ENCODE measurements at regions not wholly inside any gene's neighbourhood (a gene's known extent, or its start where the extent isn't known, plus 50 kb on each side); places are given as distances from the start of the nearest gene placed in this dataset.

DNA sequence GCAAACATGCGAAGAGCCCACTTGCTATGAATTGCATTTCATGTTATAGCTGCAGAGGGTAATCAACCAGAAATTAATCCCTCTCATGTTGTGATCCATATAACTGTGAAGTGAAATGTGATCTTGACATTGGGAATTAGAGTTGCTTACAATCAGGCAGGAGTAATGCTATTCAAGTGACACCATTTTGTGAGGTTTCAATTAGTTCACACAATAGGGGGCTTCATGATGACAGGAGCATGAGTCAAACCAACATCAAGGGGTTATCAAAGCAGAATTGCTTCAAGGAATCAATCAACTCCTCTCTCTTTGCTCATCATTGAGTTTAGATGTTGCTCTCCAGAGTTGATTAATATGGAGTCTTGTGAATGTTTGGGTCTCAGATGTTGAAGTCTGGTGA is 1585.2 kb upstream of the TENM4 start:
- CTCF ChIA-PET = no interaction called here
- no peaks in the 10 kb centered on the region for H3K4me1 ChIP-seq (ENCODE audit: insufficient read depth, low read length)
- ATAC-seq (no peak), DNase-seq (no peak)
- H3F3A ChIP-seq (ENCODE audit: low read length, unreplicated experiment) = no peaks in the 10 kb centered on the region
- H3K4me2 ChIP-seq (ENCODE audit: low read length) = no peak overlapping the region
- no peaks in the 10 kb centered on the region for H3K79me2 ChIP-seq (ENCODE audit: low read length)
- no TSS peak for BruUV-seq (replicated peaks)
- TF ChIP-seq, protein P1, sequence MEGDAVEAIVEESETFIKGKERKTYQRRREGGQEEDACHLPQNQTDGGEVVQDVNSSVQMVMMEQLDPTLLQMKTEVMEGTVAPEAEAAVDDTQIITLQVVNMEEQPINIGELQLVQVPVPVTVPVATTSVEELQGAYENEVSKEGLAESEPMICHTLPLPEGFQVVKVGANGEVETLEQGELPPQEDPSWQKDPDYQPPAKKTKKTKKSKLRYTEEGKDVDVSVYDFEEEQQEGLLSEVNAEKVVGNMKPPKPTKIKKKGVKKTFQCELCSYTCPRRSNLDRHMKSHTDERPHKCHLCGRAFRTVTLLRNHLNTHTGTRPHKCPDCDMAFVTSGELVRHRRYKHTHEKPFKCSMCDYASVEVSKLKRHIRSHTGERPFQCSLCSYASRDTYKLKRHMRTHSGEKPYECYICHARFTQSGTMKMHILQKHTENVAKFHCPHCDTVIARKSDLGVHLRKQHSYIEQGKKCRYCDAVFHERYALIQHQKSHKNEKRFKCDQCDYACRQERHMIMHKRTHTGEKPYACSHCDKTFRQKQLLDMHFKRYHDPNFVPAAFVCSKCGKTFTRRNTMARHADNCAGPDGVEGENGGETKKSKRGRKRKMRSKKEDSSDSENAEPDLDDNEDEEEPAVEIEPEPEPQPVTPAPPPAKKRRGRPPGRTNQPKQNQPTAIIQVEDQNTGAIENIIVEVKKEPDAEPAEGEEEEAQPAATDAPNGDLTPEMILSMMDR (conservative IDR thresholded peaks at IDR 0.05; ENCODE audit: low read depth, low read length) = no peak
- TF ChIP-seq EZH2phosphoT487 (IDR thresholded peaks at IDR 0.05; ENCODE audit: borderline replicate concordance, low read length) (no peak), EZH2 (IDR thresholded peaks at IDR 0.05; ENCODE audit: low read length, unreplicated experiment) (no peak)
- H2AFZ ChIP-seq (ENCODE audit: low read length) = no peak overlapping the region
- no peak overlapping the region for H3K4me3 ChIP-seq (ENCODE audit: low read length)
- H3K9me2 ChIP-seq (replicated peaks; ENCODE audit: low read length) = no peaks in the 10 kb centered on the region
- POLR2A ChIA-PET (ENCODE audit: unreplicated experiment) = no interaction called here
- H3K9ac ChIP-seq (ENCODE audit: low read length) = no peak overlapping the region
- H4K20me1 ChIP-seq (ENCODE audit: low read length) = no peaks in the 10 kb centered on the region
- H3K27me3 ChIP-seq (ENCODE audit: low read length) = no peaks in the 10 kb centered on the region
- H3K27ac ChIP-seq (ENCODE audit: low read length) = no peak overlapping the region
- no peaks in the 10 kb centered on the region for H3K36me3 ChIP-seq (ENCODE audit: low read depth, low read length)
- 0 out of 2 replicates have a peak, but pooled peaks cover 4% of the 10 kb centered on the region for H3K9me3 ChIP-seq (ENCODE audit: low read length)
- intact Hi-C loops (cut with micrococcal nuclease) = no loop called here

DNA sequence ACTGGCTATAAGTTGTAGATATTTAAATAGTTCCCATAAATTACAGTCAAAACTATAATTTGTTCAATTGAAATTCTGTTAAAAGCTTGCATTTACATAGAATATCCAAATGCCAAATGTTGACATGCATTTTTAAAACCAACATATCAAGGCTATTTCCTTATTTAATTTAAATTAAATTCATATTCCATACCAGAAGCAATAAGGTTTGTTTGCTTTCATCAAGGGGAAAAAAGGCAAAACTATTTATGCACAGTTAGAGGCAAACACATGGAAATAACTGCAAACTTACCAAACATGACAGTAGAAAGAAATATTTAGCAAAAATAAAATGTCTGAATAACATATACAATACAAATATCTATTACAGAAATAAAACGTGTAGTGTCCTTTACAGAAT is 1581.2 kb upstream of the TENM4 start:
- CTCF ChIA-PET = no interaction called here
- Histone ChIP-seq H3K4me2 (ENCODE audit: low read length) (no peak overlapping the region), H3K27ac (ENCODE audit: low read length) (no peak overlapping the region), H3K9me2 (replicated peaks; ENCODE audit: low read length) (0 out of 2 replicates have a peak, but pooled peaks cover 2% of the 10 kb centered on the region), H3K4me3 (ENCODE audit: low read length) (no peak overlapping the region), H3K27me3 (ENCODE audit: low read length) (no peaks in the 10 kb centered on the region), H2AFZ (ENCODE audit: low read length) (no peak overlapping the region), H3K36me3 (ENCODE audit: low read depth, low read length) (no peaks in the 10 kb centered on the region), H3K79me2 (ENCODE audit: low read length) (no peaks in the 10 kb centered on the region), H3K9me3 (ENCODE audit: low read length) (no peaks in the 10 kb centered on the region), H3F3A (ENCODE audit: low read length, unreplicated experiment) (no peaks in the 10 kb centered on the region), H4K20me1 (ENCODE audit: low read length) (no peaks in the 10 kb centered on the region), H3K9ac (ENCODE audit: low read length) (no peak overlapping the region), H3K4me1 (ENCODE audit: insufficient read depth, low read length) (no peaks in the 10 kb centered on the region)
- BruUV-seq (replicated peaks) = no TSS peak
- DNase-seq (no peak), ATAC-seq (no peak)
- POLR2A ChIA-PET (ENCODE audit: unreplicated experiment) = no interaction called here
- intact Hi-C loops (cut with micrococcal nuclease) = no loop called here
- no peak for TF ChIP-seq EZH2 (IDR thresholded peaks at IDR 0.05; ENCODE audit: low read length, unreplicated experiment)
- TF ChIP-seq EZH2phosphoT487 (IDR thresholded peaks at IDR 0.05; ENCODE audit: borderline replicate concordance, low read length) = no peak
- TF ChIP-seq, protein P1 (conservative IDR thresholded peaks at IDR 0.05; ENCODE audit: low read depth, low read length) = no peak

DNA sequence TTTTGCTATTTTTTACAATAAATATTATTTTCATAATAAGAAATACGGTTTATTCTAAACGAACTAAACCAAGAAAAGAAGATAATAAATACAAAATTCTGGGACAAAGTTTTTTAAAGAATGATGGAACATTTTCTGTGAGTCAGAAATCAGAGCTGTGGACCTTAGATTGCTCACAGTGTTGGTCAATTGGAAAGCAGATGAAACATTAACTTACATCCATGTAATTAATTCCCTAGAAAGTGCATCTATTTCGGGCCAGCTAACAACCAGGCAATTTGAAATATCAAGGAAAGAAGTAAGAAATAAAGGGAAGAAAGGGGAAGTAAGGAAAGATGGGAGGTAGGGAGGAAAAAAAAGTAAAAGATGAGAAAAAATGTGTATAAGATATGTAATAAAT is 1569.8 kb upstream of the TENM4 start:
- H3K4me3 ChIP-seq (ENCODE audit: low read length) = no peak overlapping the region
- H3K9me2 ChIP-seq (replicated peaks; ENCODE audit: low read length) = no peaks in the 10 kb centered on the region
- no peaks in the 10 kb centered on the region for H3K27me3 ChIP-seq (ENCODE audit: low read length)
- H3K27ac ChIP-seq (ENCODE audit: low read length) = no peak overlapping the region
- no peak overlapping the region for H3K4me2 ChIP-seq (ENCODE audit: low read length)
- DNase-seq (no peak), ATAC-seq (no peak)
- no peaks in the 10 kb centered on the region for H3K36me3 ChIP-seq (ENCODE audit: low read depth, low read length)
- no peak overlapping the region for H2AFZ ChIP-seq (ENCODE audit: low read length)
- BruUV-seq (replicated peaks) = no TSS peak
- H3K79me2 ChIP-seq (ENCODE audit: low read length) = no peaks in the 10 kb centered on the region
- intact Hi-C loops (cut with micrococcal nuclease) = no loop called here
- no peaks in the 10 kb centered on the region for H4K20me1 ChIP-seq (ENCODE audit: low read length)
- TF ChIP-seq, protein P1 (conservative IDR thresholded peaks at IDR 0.05; ENCODE audit: low read depth, low read length) = no peak
- TF ChIP-seq EZH2 (IDR thresholded peaks at IDR 0.05; ENCODE audit: low read length, unreplicated experiment) = no peak
- TF ChIP-seq EZH2phosphoT487 (IDR thresholded peaks at IDR 0.05; ENCODE audit: borderline replicate concordance, low read length) = no peak
- H3K4me1 ChIP-seq (ENCODE audit: insufficient read depth, low read length) = peaks cover 9% of the 10 kb centered on the region
- no peaks in the 10 kb centered on the region for H3F3A ChIP-seq (ENCODE audit: low read length, unreplicated experiment)
- POLR2A ChIA-PET (ENCODE audit: unreplicated experiment) = no interaction called here
- H3K9me3 ChIP-seq (ENCODE audit: low read length) = peaks cover 5% of the 10 kb centered on the region; the same call in 1 of the 2 replicates
- H3K9ac ChIP-seq (ENCODE audit: low read length) = no peak overlapping the region
- CTCF ChIA-PET = no interaction called here

Data from PC-3 (cell line).